Retinal pigment epithelial cell (primary cell): ENCODE measurements at regions not wholly inside any gene's neighbourhood (a gene's known extent, or its start where the extent isn't known, plus 50 kb on each side); places are given as distances from the start of the nearest gene placed in this dataset.

Experiments used
- DNase-seq: peaks from one replicate; pipeline ENCODE4 v3.0.0-alpha.2; 2010; ENCODE audit warnings: low read depth
- H3K4me3 ChIP-seq: 2 replicates; pipeline ENCODE4 v1.5.1; 2011; ENCODE audit warnings: mild to moderate bottlenecking, low read length, control low read depth, moderate library complexity
- CTCF ChIP-seq: conservative IDR thresholded peaks from 2 replicates; pipeline ENCODE4 v1.5.1; 2011; ENCODE audit warnings: low read depth, low read length, control low read depth, inconsistent platforms

GRCh38 chr22:48426466-48427380, 1401.0 kb downstream of the BRD1 start:
- DNase-seq, result no peak
- no peak overlapping the region for H3K4me3 ChIP-seq
- TF ChIP-seq CTCF, result no peak

- no peak for DNase-seq
- no peak overlapping the region for H3K4me3 ChIP-seq
- TF ChIP-seq CTCF, result no peak
These were observed 1402.0 kb downstream of the BRD1 start for GRCh38 chr22:48425641-48426040.

- no peak for TF ChIP-seq CTCF
- H3K4me3 ChIP-seq, result no peak overlapping the region
- DNase-seq, result no peak
These were observed 1402.6 kb downstream of the BRD1 start for GRCh38 chr22:48425091-48425506.

- no peak for DNase-seq
- TF ChIP-seq CTCF, result no peak
- no peak overlapping the region for H3K4me3 ChIP-seq
These were observed 1403.0 kb downstream of the BRD1 start for GRCh38 chr22:48424661-48425060.

- DNase-seq, result no peak
- TF ChIP-seq CTCF, result no peak
- H3K4me3 ChIP-seq, result no peak overlapping the region
These were observed 1403.5 kb downstream of the BRD1 start for GRCh38 chr22:48424201-48424627.

- TF ChIP-seq CTCF, result no peak
- no peak for DNase-seq
- no peak overlapping the region for H3K4me3 ChIP-seq
These were observed 1404.2 kb downstream of the BRD1 start for GRCh38 chr22:48423481-48423911.
